K562 (cell line): ENCODE measurements at regions not wholly inside any gene's neighbourhood (a gene's known extent, or its start where the extent isn't known, plus 50 kb on each side); places are given as distances from the start of the nearest gene placed in this dataset.
A peak's percentile ranks its signal among the peaks of the same experiment; 100 is the strongest.

Experiments
- ATAC-seq: fragments of 200-7000 bp; cut with Tn5 transposase; 3 replicates; pipeline ENCODE4 v1.9.1; 2020; ENCODE audit warnings: moderate library complexity
- BruUV-seq: library from RNA; stranded (reverse); fragments of 400-500 nt; replicated peaks from 2 replicates; lab custom pipeline; 2021; lab: Mats Ljungman, UMichigan
- CTCF ChIA-PET: fragments of 300-600 bp; formaldehyde crosslinking; extraction: SDS; loops from one replicate; lab custom pipeline; 2021; ENCODE audit warnings: low intra/inter-chr PET ratio; lab: Yijun Ruan, JAX
- POLR2A ChIA-PET: fragments of 300-600, 350-650 bp; sonication (Branson Sonifier 250); formaldehyde crosslinking; extraction: SDS; loops from one replicate; lab custom pipeline; 2021; ENCODE audit warnings: antibody characterized with exemption, inconsistent platforms; lab: Yijun Ruan, JAX
- DNase-seq, 4 experiments: peaks; one replicate each; pipeline versions ENCODE4 v3.0.0 to v3.0.0-alpha.2; 2011 to 2018; ENCODE audit warnings: low spot score in 3 of 4, mixed read lengths in 3 of 4; ENCODE audit errors: extremely low read depth in 1 of 4
- FAIRE-seq: peaks from 2 replicates; lab custom pipeline; 2011; peaks lifted over from hg19 to GRCh38; lab: Jason Lieb, UNC
- H2AFZ ChIP-seq: 2 replicates; pipeline ENCODE4 v1.6.0; 2011; ENCODE audit warnings: low read depth, low read length, control low read depth, inconsistent platforms
- H3K27ac ChIP-seq: fragments of 200-600 bp; 3 replicates; pipeline ENCODE4 v1.8.0; 2011; ENCODE audit warnings: low read depth, mild to moderate bottlenecking, control low read depth, inconsistent platforms, low read length, moderate library complexity, mixed read lengths; ENCODE audit errors: extremely low read depth
- H3K27me3 ChIP-seq, 2 experiments: fragments of 300-600 bp in 1 of 2; 2 replicates in 1 of 2; 3 replicates in 1 of 2; pipeline versions ENCODE4 v1.6.0 to v1.8.0; 2011; ENCODE audit warnings: inconsistent platforms in 2 of 2, low read length in 2 of 2, mild to moderate bottlenecking in 1 of 2, mixed read lengths in 1 of 2, moderate library complexity in 1 of 2; ENCODE audit not compliant: control insufficient read depth in 2 of 2, insufficient read depth in 2 of 2
- H3K36me3 ChIP-seq: fragments of 300-600 bp; 3 replicates; pipeline ENCODE4 v1.8.0; 2011; ENCODE audit warnings: mild to moderate bottlenecking, low read length, inconsistent platforms; ENCODE audit not compliant: control insufficient read depth, insufficient read depth
- H3K4me1 ChIP-seq, 2 experiments: fragments of 200-600 bp in 1 of 2; replicated peaks in 1 of 2; 2 replicates in 1 of 2; 3 replicates in 1 of 2; pipeline versions ENCODE4 v1.5.1 to v1.8.0; 2011; ENCODE audit warnings: inconsistent platforms in 2 of 2, low read length in 2 of 2, mild to moderate bottlenecking in 1 of 2, mixed read lengths in 1 of 2, moderate library complexity in 1 of 2; ENCODE audit not compliant: control insufficient read depth in 2 of 2, insufficient read depth in 2 of 2
- H3K4me2 ChIP-seq: 2 replicates; pipeline ENCODE4 v1.6.1; 2011; ENCODE audit warnings: low read length, control low read depth, inconsistent platforms, mixed read lengths; ENCODE audit not compliant: insufficient read depth
- H3K4me3 ChIP-seq: fragments of 200-600 bp; sonication (generic), shearing (Covaris generic); 2 replicates; pipeline ENCODE4 v1.5.1; 2016; ENCODE audit warnings: control low read depth, inconsistent platforms
- H3K79me2 ChIP-seq: fragments of 200-600 bp; 3 replicates; pipeline ENCODE4 v1.8.0; 2011; ENCODE audit warnings: low read length, inconsistent platforms; ENCODE audit not compliant: control insufficient read depth, insufficient read depth
- H3K9ac ChIP-seq, 2 experiments: 2 replicates each; pipeline versions ENCODE4 v1.6.0 to v1.6.1; 2011; ENCODE audit warnings: low read depth in 2 of 2, low read length in 2 of 2, control low read depth in 1 of 2, inconsistent platforms in 1 of 2, mild to moderate bottlenecking in 1 of 2, mixed read lengths in 1 of 2; ENCODE audit not compliant: insufficient read depth in 1 of 2
- H3K9me1 ChIP-seq: one replicate; pipeline ENCODE4 v1.6.0; 2011; ENCODE audit warnings: inconsistent platforms, mild to moderate bottlenecking, low read length, moderate library complexity; ENCODE audit not compliant: control insufficient read depth, insufficient read depth
- H3K9me3 ChIP-seq: replicated peaks from 2 replicates; pipeline ENCODE4 v1.5.1; 2011; ENCODE audit warnings: low read depth, low read length, inconsistent platforms; ENCODE audit not compliant: control insufficient read depth, insufficient read depth
- H4K20me1 ChIP-seq: replicated peaks from 2 replicates; pipeline ENCODE4 v1.6.1; 2011; ENCODE audit warnings: low read length, inconsistent platforms, mixed read lengths; ENCODE audit not compliant: control insufficient read depth, insufficient read depth
- ARNT ChIP-seq, 2 experiments: fragments of 450-650 bp; IDR thresholded peaks; 2 replicates each; pipeline ENCODE4 v1.6.1; 2016; ENCODE audit warnings: mild to moderate bottlenecking in 1 of 2
- ELF4 ChIP-seq: fragments of 450-650 bp; formaldehyde crosslinking; IDR thresholded peaks from 2 replicates; pipeline ENCODE4 v1.4.0; 2022; ENCODE audit warnings: missing genetic modification characterization
- FOS ChIP-seq: IDR thresholded peaks from 3 replicates; pipeline ENCODE4 v1.6.1; 2011; ENCODE audit not compliant: insufficient read length; ENCODE audit errors: extremely low read depth
- L3MBTL2 ChIP-seq: fragments of 450-650 bp; IDR thresholded peaks from 2 replicates; pipeline ENCODE4 v1.6.1; 2016; ENCODE audit warnings: mild to moderate bottlenecking, moderate library complexity
- PATZ1 ChIP-seq: fragments of 250-450 bp; sonication (Bioruptor Pico); IDR thresholded peaks from 2 replicates; pipeline ENCODE4 v1.5.0; 2020; ENCODE audit warnings: mild to moderate bottlenecking, borderline replicate concordance
- SMAD4 ChIP-seq: fragments of 250-450 bp; sonication (Bioruptor Pico); conservative IDR thresholded peaks from 2 replicates; pipeline ENCODE4 v1.8.0; 2021; ENCODE audit warnings: inconsistent platforms, mild to moderate bottlenecking, moderate library complexity
- ZKSCAN8 ChIP-seq: fragments of 200-800 bp; sonication (Bioruptor generic); IDR thresholded peaks from 2 replicates; pipeline ENCODE4 v1.6.1; 2016; ENCODE audit warnings: missing genetic modification characterization, missing compliant biosample characterization
- ZNF12 ChIP-seq: sonication (generic); formaldehyde crosslinking; IDR thresholded peaks from 2 replicates; pipeline ENCODE4 v1.4.0; 2020; ENCODE audit warnings: mild to moderate bottlenecking, missing genetic modification reagents
- ZNF280A ChIP-seq: fragments of 450-650 bp; IDR thresholded peaks from 2 replicates; pipeline ENCODE4 v1.6.1; 2018; ENCODE audit warnings: mild to moderate bottlenecking, low read depth; ENCODE audit not compliant: partially characterized antibody
- WGBS: fragments of 100-300 bp; shearing (Covaris generic); methylation state at CpG from one replicate; pipeline ENCODE4 v1.1.6; 2016; ENCODE audit warnings: low coverage, mixed read lengths; ENCODE audit not compliant: insufficient coverage; ENCODE audit errors: missing lambda C conversion rate; 5-methylcytosine and 5-hydroxymethylcytosine counted together
- in situ Hi-C: fragments of 300-500 bp; cut with MboI; formaldehyde crosslinking; loops from 4 replicates; pipeline ENCODE4 v1.15.0; 2018; ENCODE audit warnings: inconsistent platforms, mixed read lengths
- intact Hi-C: fragments of 100-400 bp; cut with micrococcal nuclease; formaldehyde crosslinking; loops from 2 replicates; pipeline ENCODE4 v1.14.2; 2022
- TF ChIP-seq, protein P1 (sequence below): fragments of 450-650 bp; IDR thresholded peaks from 2 replicates; pipeline ENCODE4 v1.6.1; 2017; ENCODE audit warnings: antibody characterized with exemption

- TF ChIP-seq SMAD4 (CRISPR knock-in tag): peak; percentile 53
- TF ChIP-seq, all 486 proteins: peak for 9
These were observed 2059.1 kb upstream of the CDH6 start (continued) for GRCh38 chr5:29134418-29134817.

- no peak for ATAC-seq
- ChIA-PET CTCF (no interaction called here), POLR2A (no interaction called here)
- no peak overlapping the region for H3K4me2 ChIP-seq
- no peaks in the 10 kb centered on the region for H3K27me3 ChIP-seq
- H3K79me2 ChIP-seq: no peaks in the 10 kb centered on the region
- H3K36me3 ChIP-seq: no peaks in the 10 kb centered on the region
- no TSS peak for BruUV-seq
- no peak overlapping the region for H3K4me3 ChIP-seq
- 6% methylated on average over 2 of the region's 2 CpGs for WGBS
- no peaks in the 10 kb centered on the region for H4K20me1 ChIP-seq
- no peak overlapping the region for H3K27ac ChIP-seq
- in situ Hi-C loops (no loop called here), intact Hi-C loops (no loop called here)
- H3K9me3 ChIP-seq: no peaks in the 10 kb centered on the region
- H3K9me1 ChIP-seq: no peaks in the 10 kb centered on the region
- no peaks in the 10 kb centered on the region for H3K4me1 ChIP-seq
- H2AFZ ChIP-seq: no peak overlapping the region
- H3K9ac ChIP-seq: no peak overlapping the region
- DNase-seq: no peak
- TF ChIP-seq ZNF12: no peak
- no peak for FAIRE-seq
These were observed 2062.2 kb upstream of the CDH6 start for GRCh38 chr5:29131285-29131684.

- no peak overlapping the region for H3K4me3 ChIP-seq
- BruUV-seq: no TSS peak
- H3K9me3 ChIP-seq: no peaks in the 10 kb centered on the region
- no peaks in the 10 kb centered on the region for H3K4me1 ChIP-seq
- no peaks in the 10 kb centered on the region for H3K79me2 ChIP-seq
- no peaks in the 10 kb centered on the region for H3K36me3 ChIP-seq
- no peak overlapping the region for H2AFZ ChIP-seq
- DNase-seq: no peak
- in situ Hi-C loops: no loop called here
- H3K27ac ChIP-seq: no peak overlapping the region
- CTCF ChIA-PET: no interaction called here
- H3K9me1 ChIP-seq: no peaks in the 10 kb centered on the region
- H3K9ac ChIP-seq: no peak overlapping the region
- no peak for FAIRE-seq
- POLR2A ChIA-PET: no interaction called here
- H3K4me2 ChIP-seq: no peak overlapping the region
- 12% methylated on average over 2 of the region's 2 CpGs for WGBS
- no peaks in the 10 kb centered on the region for H3K27me3 ChIP-seq
- H4K20me1 ChIP-seq: no peaks in the 10 kb centered on the region
- ATAC-seq: no peak
- intact Hi-C loops: no loop called here
- no peak for TF ChIP-seq FOS
- TF ChIP-seq ZKSCAN8 (CRISPR knock-in tag): no peak
- no peak for TF ChIP-seq L3MBTL2
- TF ChIP-seq ELF4 (CRISPR knock-in tag): no peak
- TF ChIP-seq ZNF280A: no peak
- TF ChIP-seq ARNT (IDR thresholded peaks at IDR 0.05): no peak
- TF ChIP-seq, protein P1, sequence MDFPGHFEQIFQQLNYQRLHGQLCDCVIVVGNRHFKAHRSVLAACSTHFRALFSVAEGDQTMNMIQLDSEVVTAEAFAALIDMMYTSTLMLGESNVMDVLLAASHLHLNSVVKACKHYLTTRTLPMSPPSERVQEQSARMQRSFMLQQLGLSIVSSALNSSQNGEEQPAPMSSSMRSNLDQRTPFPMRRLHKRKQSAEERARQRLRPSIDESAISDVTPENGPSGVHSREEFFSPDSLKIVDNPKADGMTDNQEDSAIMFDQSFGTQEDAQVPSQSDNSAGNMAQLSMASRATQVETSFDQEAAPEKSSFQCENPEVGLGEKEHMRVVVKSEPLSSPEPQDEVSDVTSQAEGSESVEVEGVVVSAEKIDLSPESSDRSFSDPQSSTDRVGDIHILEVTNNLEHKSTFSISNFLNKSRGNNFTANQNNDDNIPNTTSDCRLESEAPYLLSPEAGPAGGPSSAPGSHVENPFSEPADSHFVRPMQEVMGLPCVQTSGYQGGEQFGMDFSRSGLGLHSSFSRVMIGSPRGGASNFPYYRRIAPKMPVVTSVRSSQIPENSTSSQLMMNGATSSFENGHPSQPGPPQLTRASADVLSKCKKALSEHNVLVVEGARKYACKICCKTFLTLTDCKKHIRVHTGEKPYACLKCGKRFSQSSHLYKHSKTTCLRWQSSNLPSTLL: no peak
- TF ChIP-seq PATZ1 (CRISPR knock-in tag): no peak
These were observed 2062.7 kb upstream of the CDH6 start for GRCh38 chr5:29130786-29131185.
